ENCODE measurements at regions not wholly inside any gene's neighbourhood (a gene's known extent, or its start where the extent isn't known, plus 50 kb on each side); places are given as distances from the start of the nearest gene placed in this dataset.

GRCh38 chr6:144588697-144589325 is 303.7 kb downstream of the UTRN start:
- H3K9me3 ChIP-seq (ENCODE audit: low read length) = no peaks in the 10 kb centered on the region
- no peak overlapping the region for H3K27ac ChIP-seq (ENCODE audit: low read depth, low read length)
- H3K4me1 ChIP-seq (ENCODE audit: insufficient read depth, low read length) = peaks cover 6% of the 10 kb centered on the region
- H3K9ac ChIP-seq (ENCODE audit: low read length) = no peak overlapping the region
- H3K36me3 ChIP-seq (ENCODE audit: insufficient read depth, low read length) = no peaks in the 10 kb centered on the region
- no peaks in the 10 kb centered on the region for H3K27me3 ChIP-seq (ENCODE audit: control insufficient read depth in 1 of 2, insufficient read depth in 2 of 2, low read length in 2 of 2)
- H3K4me3 ChIP-seq (ENCODE audit: low read depth in 1 of 2, low read length in 2 of 2) = no peak overlapping the region

GRCh38 chr6:144590532-144590931 is 305.4 kb downstream of the UTRN start:
- Histone ChIP-seq H3K27me3 (ENCODE audit: control insufficient read depth in 1 of 2, insufficient read depth in 2 of 2, low read length in 2 of 2) (no peaks in the 10 kb centered on the region), H3K27ac (ENCODE audit: low read depth, low read length) (no peak overlapping the region), H3K4me3 (ENCODE audit: low read depth in 1 of 2, low read length in 2 of 2) (no peak overlapping the region), H3K9me3 (ENCODE audit: low read length) (no peaks in the 10 kb centered on the region), H3K9ac (ENCODE audit: low read length) (no peak overlapping the region), H3K4me1 (ENCODE audit: insufficient read depth, low read length) (peaks cover 6% of the 10 kb centered on the region), H3K36me3 (ENCODE audit: insufficient read depth, low read length) (no peaks in the 10 kb centered on the region)

GRCh38 chr6:144593392-144593791 is 308.3 kb downstream of the UTRN start:
- Histone ChIP-seq H3K4me3 (ENCODE audit: low read depth in 1 of 2, low read length in 2 of 2) (no peak overlapping the region), H3K27me3 (ENCODE audit: control insufficient read depth in 1 of 2, insufficient read depth in 2 of 2, low read length in 2 of 2) (no peaks in the 10 kb centered on the region), H3K36me3 (ENCODE audit: insufficient read depth, low read length) (no peaks in the 10 kb centered on the region), H3K9ac (ENCODE audit: low read length) (no peak overlapping the region), H3K9me3 (ENCODE audit: low read length) (no peaks in the 10 kb centered on the region), H3K27ac (ENCODE audit: low read depth, low read length) (no peak overlapping the region), H3K4me1 (ENCODE audit: insufficient read depth, low read length) (no peaks in the 10 kb centered on the region)

- Histone ChIP-seq H3K4me3 (ENCODE audit: low read depth in 1 of 2, low read length in 2 of 2) (no peak overlapping the region), H3K9me3 (ENCODE audit: low read length) (no peaks in the 10 kb centered on the region), H3K27ac (ENCODE audit: low read depth, low read length) (no peak overlapping the region), H3K4me1 (ENCODE audit: insufficient read depth, low read length) (no peaks in the 10 kb centered on the region), H3K36me3 (ENCODE audit: insufficient read depth, low read length) (no peaks in the 10 kb centered on the region), H3K9ac (ENCODE audit: low read length) (no peak overlapping the region), H3K27me3 (ENCODE audit: control insufficient read depth in 1 of 2, insufficient read depth in 2 of 2, low read length in 2 of 2) (no peaks in the 10 kb centered on the region)
Measured at GRCh38 chr6:144594585-144594984, 309.4 kb downstream of the UTRN start.

- Histone ChIP-seq H3K27ac (ENCODE audit: low read depth, low read length) (no peak overlapping the region), H3K9me3 (ENCODE audit: low read length) (no peaks in the 10 kb centered on the region), H3K36me3 (ENCODE audit: insufficient read depth, low read length) (no peaks in the 10 kb centered on the region), H3K4me3 (ENCODE audit: low read depth in 1 of 2, low read length in 2 of 2) (no peak overlapping the region), H3K27me3 (ENCODE audit: control insufficient read depth in 1 of 2, insufficient read depth in 2 of 2, low read length in 2 of 2) (no peaks in the 10 kb centered on the region), H3K9ac (ENCODE audit: low read length) (no peak overlapping the region), H3K4me1 (ENCODE audit: insufficient read depth, low read length) (no peaks in the 10 kb centered on the region)
Measured at GRCh38 chr6:144595266-144595665, 310.1 kb downstream of the UTRN start.

GRCh38 chr6:144597511-144597910 is 312.4 kb downstream of the UTRN start:
- H3K27me3 ChIP-seq (ENCODE audit: control insufficient read depth in 1 of 2, insufficient read depth in 2 of 2, low read length in 2 of 2) = no peaks in the 10 kb centered on the region
- no peaks in the 10 kb centered on the region for H3K36me3 ChIP-seq (ENCODE audit: insufficient read depth, low read length)
- H3K27ac ChIP-seq (ENCODE audit: low read depth, low read length) = no peak overlapping the region
- H3K9ac ChIP-seq (ENCODE audit: low read length) = no peak overlapping the region
- no peaks in the 10 kb centered on the region for H3K4me1 ChIP-seq (ENCODE audit: insufficient read depth, low read length)
- peaks cover 3% of the 10 kb centered on the region for H3K9me3 ChIP-seq (ENCODE audit: low read length)
- H3K4me3 ChIP-seq (ENCODE audit: low read depth in 1 of 2, low read length in 2 of 2) = no peak overlapping the region

GRCh38 chr6:144599615-144600014 is 314.5 kb downstream of the UTRN start:
- peaks cover 3% of the 10 kb centered on the region for H3K9me3 ChIP-seq (ENCODE audit: low read length)
- no peak overlapping the region for H3K4me3 ChIP-seq (ENCODE audit: low read depth in 1 of 2, low read length in 2 of 2)
- H3K4me1 ChIP-seq (ENCODE audit: insufficient read depth, low read length) = no peaks in the 10 kb centered on the region
- no peaks in the 10 kb centered on the region for H3K27me3 ChIP-seq (ENCODE audit: control insufficient read depth in 1 of 2, insufficient read depth in 2 of 2, low read length in 2 of 2)
- no peak overlapping the region for H3K27ac ChIP-seq (ENCODE audit: low read depth, low read length)
- no peaks in the 10 kb centered on the region for H3K36me3 ChIP-seq (ENCODE audit: insufficient read depth, low read length)
- no peak overlapping the region for H3K9ac ChIP-seq (ENCODE audit: low read length)

- H3K4me1 ChIP-seq (ENCODE audit: insufficient read depth, low read length) = no peaks in the 10 kb centered on the region
- H3K9me3 ChIP-seq (ENCODE audit: low read length) = peaks cover 3% of the 10 kb centered on the region
- no peaks in the 10 kb centered on the region for H3K36me3 ChIP-seq (ENCODE audit: insufficient read depth, low read length)
- H3K27ac ChIP-seq (ENCODE audit: low read depth, low read length) = no peak overlapping the region
- no peak overlapping the region for H3K4me3 ChIP-seq (ENCODE audit: low read depth in 1 of 2, low read length in 2 of 2)
- H3K27me3 ChIP-seq (ENCODE audit: control insufficient read depth in 1 of 2, insufficient read depth in 2 of 2, low read length in 2 of 2) = no peaks in the 10 kb centered on the region
- H3K9ac ChIP-seq (ENCODE audit: low read length) = no peak overlapping the region
Measured at GRCh38 chr6:144601221-144601620, 316.1 kb downstream of the UTRN start.

GRCh38 chr6:144602523-144603180 is 317.5 kb downstream of the UTRN start:
- Histone ChIP-seq H3K9me3 (ENCODE audit: low read length) (peaks cover 3% of the 10 kb centered on the region), H3K4me1 (ENCODE audit: insufficient read depth, low read length) (no peaks in the 10 kb centered on the region), H3K27ac (ENCODE audit: low read depth, low read length) (no peak overlapping the region), H3K36me3 (ENCODE audit: insufficient read depth, low read length) (no peaks in the 10 kb centered on the region), H3K27me3 (ENCODE audit: control insufficient read depth in 1 of 2, insufficient read depth in 2 of 2, low read length in 2 of 2) (no peaks in the 10 kb centered on the region), H3K4me3 (ENCODE audit: low read depth in 1 of 2, low read length in 2 of 2) (no peak overlapping the region), H3K9ac (ENCODE audit: low read length) (no peak overlapping the region)

- Histone ChIP-seq H3K9me3 (ENCODE audit: low read length) (peaks cover 3% of the 10 kb centered on the region), H3K36me3 (ENCODE audit: insufficient read depth, low read length) (no peaks in the 10 kb centered on the region), H3K27me3 (ENCODE audit: control insufficient read depth in 1 of 2, insufficient read depth in 2 of 2, low read length in 2 of 2) (no peaks in the 10 kb centered on the region), H3K27ac (ENCODE audit: low read depth, low read length) (no peak overlapping the region), H3K4me3 (ENCODE audit: low read depth in 1 of 2, low read length in 2 of 2) (no peak overlapping the region), H3K4me1 (ENCODE audit: insufficient read depth, low read length) (no peaks in the 10 kb centered on the region), H3K9ac (ENCODE audit: low read length) (no peak overlapping the region)
Measured at GRCh38 chr6:144606083-144606482, 320.9 kb downstream of the UTRN start.

GRCh38 chr6:144607998-144608735 is 323.0 kb downstream of the UTRN start:
- Histone ChIP-seq H3K9ac (ENCODE audit: low read length) (no peak overlapping the region), H3K36me3 (ENCODE audit: insufficient read depth, low read length) (no peaks in the 10 kb centered on the region), H3K9me3 (ENCODE audit: low read length) (no peaks in the 10 kb centered on the region), H3K27me3 (ENCODE audit: control insufficient read depth in 1 of 2, insufficient read depth in 2 of 2, low read length in 2 of 2) (no peaks in the 10 kb centered on the region), H3K27ac (ENCODE audit: low read depth, low read length) (no peak overlapping the region), H3K4me3 (ENCODE audit: low read depth in 1 of 2, low read length in 2 of 2) (no peak overlapping the region), H3K4me1 (ENCODE audit: insufficient read depth, low read length) (no peaks in the 10 kb centered on the region)
